ENCODE measurements at regions not wholly inside any gene's neighbourhood (a gene's known extent, or its start where the extent isn't known, plus 50 kb on each side); places are given as distances from the start of the nearest gene placed in this dataset.

GRCh38 chr4:157832596-157832995 lies 340.2 kb downstream of the GASK1B start:
- no peaks in the 10 kb centered on the region for H3K9me3 ChIP-seq (ENCODE audit: low read length)
- TF ChIP-seq EZH2phosphoT487 (IDR thresholded peaks at IDR 0.05; ENCODE audit: borderline replicate concordance, low read depth, low read length) (no peak), CTCF (conservative IDR thresholded peaks at IDR 0.05; ENCODE audit: low read length) (no peak)
- intact Hi-C loops (cut with micrococcal nuclease; ENCODE audit: unreplicated experiment): no loop called here

GRCh38 chr4:157824021-157824420 lies 348.8 kb downstream of the GASK1B start:
- ChIA-PET POLR2A (no interaction called here), CTCF (ENCODE audit: unreplicated experiment) (no interaction called here)
- Histone ChIP-seq H3K4me3 (ENCODE audit: low read depth, low read length, poor library complexity, severe bottlenecking) (no peak overlapping the region), H3K36me3 (ENCODE audit: insufficient read depth, low read length) (no peaks in the 10 kb centered on the region), H2AFZ (ENCODE audit: low read length) (no peak overlapping the region), H3K79me2 (ENCODE audit: insufficient read depth, low read depth, low read length) (no peaks in the 10 kb centered on the region), H3K9me3 (ENCODE audit: low read length) (no peaks in the 10 kb centered on the region), H4K20me1 (ENCODE audit: insufficient read depth, low read length) (no peaks in the 10 kb centered on the region), H3K4me1 (ENCODE audit: insufficient read depth, low read length, poor library complexity, severe bottlenecking) (no peaks in the 10 kb centered on the region), H3K9me2 (ENCODE audit: insufficient read depth, low read length) (no peaks in the 10 kb centered on the region), H3K4me2 (ENCODE audit: low read length) (no peak overlapping the region), H3K27ac (ENCODE audit: low read depth, low read length, poor library complexity, severe bottlenecking) (no peak overlapping the region)
- intact Hi-C loops (cut with micrococcal nuclease; ENCODE audit: unreplicated experiment): no loop called here
- no peak for TF ChIP-seq EZH2phosphoT487 (IDR thresholded peaks at IDR 0.05; ENCODE audit: borderline replicate concordance, low read depth, low read length)
- TF ChIP-seq CTCF (conservative IDR thresholded peaks at IDR 0.05; ENCODE audit: low read length): no peak
- DNase-seq (ENCODE audit: low spot score): no peak
- no TSS peak for BruUV-seq (replicated peaks)

More at GRCh38 chr4:157832596-157832995, 340.2 kb downstream of the GASK1B start:
- Histone ChIP-seq H3K4me3 (ENCODE audit: low read depth, low read length, poor library complexity, severe bottlenecking) (no peak overlapping the region), H3K4me1 (ENCODE audit: insufficient read depth, low read length, poor library complexity, severe bottlenecking) (no peaks in the 10 kb centered on the region), H3K79me2 (ENCODE audit: insufficient read depth, low read depth, low read length) (no peaks in the 10 kb centered on the region), H3K27ac (ENCODE audit: low read depth, low read length, poor library complexity, severe bottlenecking) (no peak overlapping the region), H3K36me3 (ENCODE audit: insufficient read depth, low read length) (no peaks in the 10 kb centered on the region), H3K4me2 (ENCODE audit: low read length) (no peak overlapping the region), H4K20me1 (ENCODE audit: insufficient read depth, low read length) (no peaks in the 10 kb centered on the region), H3K9me2 (ENCODE audit: insufficient read depth, low read length) (no peaks in the 10 kb centered on the region), H2AFZ (ENCODE audit: low read length) (no peak overlapping the region)
- POLR2A ChIA-PET: interaction anchor here (0.7 kb wide), 1 partner anchor 1158 kb away, joined by 3 read pairs; no protein-coding TSS in a partner anchor
- BruUV-seq (replicated peaks): no TSS peak
- CTCF ChIA-PET (ENCODE audit: unreplicated experiment): no interaction called here
- no peak for DNase-seq (ENCODE audit: low spot score)

GRCh38 chr4:157821814-157822213 lies 351.0 kb downstream of the GASK1B start:
- intact Hi-C loops (cut with micrococcal nuclease; ENCODE audit: unreplicated experiment): no loop called here
- no peak overlapping the region for H3K4me3 ChIP-seq (ENCODE audit: low read depth, low read length, poor library complexity, severe bottlenecking)
- TF ChIP-seq CTCF (conservative IDR thresholded peaks at IDR 0.05; ENCODE audit: low read length) (no peak), EZH2phosphoT487 (IDR thresholded peaks at IDR 0.05; ENCODE audit: borderline replicate concordance, low read depth, low read length) (no peak)
- H2AFZ ChIP-seq (ENCODE audit: low read length): no peak overlapping the region
- POLR2A ChIA-PET: no interaction called here
- no peaks in the 10 kb centered on the region for H3K36me3 ChIP-seq (ENCODE audit: insufficient read depth, low read length)
- no peak for DNase-seq (ENCODE audit: low spot score)
- H3K4me2 ChIP-seq (ENCODE audit: low read length): no peak overlapping the region
- H3K4me1 ChIP-seq (ENCODE audit: insufficient read depth, low read length, poor library complexity, severe bottlenecking): no peaks in the 10 kb centered on the region
- no peaks in the 10 kb centered on the region for H3K9me3 ChIP-seq (ENCODE audit: low read length)
- CTCF ChIA-PET (ENCODE audit: unreplicated experiment): no interaction called here
- H3K9me2 ChIP-seq (ENCODE audit: insufficient read depth, low read length): no peaks in the 10 kb centered on the region
- H3K79me2 ChIP-seq (ENCODE audit: insufficient read depth, low read depth, low read length): no peaks in the 10 kb centered on the region
- H3K27ac ChIP-seq (ENCODE audit: low read depth, low read length, poor library complexity, severe bottlenecking): no peak overlapping the region
- no TSS peak for BruUV-seq (replicated peaks)
- H4K20me1 ChIP-seq (ENCODE audit: insufficient read depth, low read length): no peaks in the 10 kb centered on the region
